Activated T-cell treated with anti-CD3 and anti-CD28 coated beads, Interleukin-2, amount 50 U/mL, for 48 hours (primary cell): ENCODE measurements at regions not wholly inside any gene's neighbourhood (a gene's known extent, or its start where the extent isn't known, plus 50 kb on each side); places are given as distances from the start of the nearest gene placed in this dataset.

Experiments
- DNase-seq, 2 experiments: peaks; one replicate each; pipeline ENCODE4 v3.0.0-alpha.2; 2020

- DNase-seq: no peak
These were observed 375.3 kb upstream of the XYLT1 start for GRCh38 chr16:17846030-17846429.

GRCh38 chr16:17845031-17845430, 374.3 kb upstream of the XYLT1 start:
- DNase-seq: no peak

- DNase-seq: no peak
These were observed 373.1 kb upstream of the XYLT1 start for GRCh38 chr16:17843905-17844304.

- DNase-seq: no peak
These were observed 369.1 kb upstream of the XYLT1 start for GRCh38 chr16:17839907-17840306.

GRCh38 chr16:17839272-17839671, 368.5 kb upstream of the XYLT1 start:
- no peak for DNase-seq

GRCh38 chr16:17836868-17837602, 366.3 kb upstream of the XYLT1 start:
- DNase-seq: no peak

- no peak for DNase-seq
These were observed 364.5 kb upstream of the XYLT1 start for GRCh38 chr16:17835118-17835876.

GRCh38 chr16:17832738-17833137, 362.0 kb upstream of the XYLT1 start:
- no peak for DNase-seq

- no peak for DNase-seq
These were observed 360.6 kb upstream of the XYLT1 start for GRCh38 chr16:17831330-17831729.

GRCh38 chr16:17830651-17831050, 359.9 kb upstream of the XYLT1 start:
- DNase-seq: no peak

GRCh38 chr16:17829811-17830210, 359.1 kb upstream of the XYLT1 start:
- no peak for DNase-seq

- no peak for DNase-seq
These were observed 357.3 kb upstream of the XYLT1 start for GRCh38 chr16:17828012-17828411.

GRCh38 chr16:17827313-17827712, 356.6 kb upstream of the XYLT1 start:
- DNase-seq: no peak

GRCh38 chr16:17817943-17818342, 347.2 kb upstream of the XYLT1 start:
- DNase-seq: no peak

- DNase-seq: no peak
These were observed 346.5 kb upstream of the XYLT1 start for GRCh38 chr16:17817260-17817659.

GRCh38 chr16:17812771-17813170, 342.0 kb upstream of the XYLT1 start:
- DNase-seq: no peak

- DNase-seq: no peak
These were observed 334.1 kb upstream of the XYLT1 start for GRCh38 chr16:17804857-17805256.

GRCh38 chr16:17803625-17804410, 333.1 kb upstream of the XYLT1 start:
- DNase-seq: no peak

GRCh38 chr16:17802571-17802970, 331.8 kb upstream of the XYLT1 start:
- no peak for DNase-seq

- no peak for DNase-seq
These were observed 330.3 kb upstream of the XYLT1 start for GRCh38 chr16:17801068-17801467.

- DNase-seq: no peak
These were observed 328.0 kb upstream of the XYLT1 start for GRCh38 chr16:17798716-17799115.

- no peak for DNase-seq
These were observed 322.6 kb upstream of the XYLT1 start for GRCh38 chr16:17793354-17793753.

- no peak for DNase-seq
These were observed 313.3 kb upstream of the XYLT1 start for GRCh38 chr16:17784073-17784472.

- DNase-seq: no peak
These were observed 309.4 kb upstream of the XYLT1 start for GRCh38 chr16:17780181-17780580.
